Amniotic epithelial cell (primary cell): ENCODE measurements at regions not wholly inside any gene's neighbourhood (a gene's known extent, or its start where the extent isn't known, plus 50 kb on each side); places are given as distances from the start of the nearest gene placed in this dataset.

Experiments
- DNase-seq: peaks from one replicate; pipeline ENCODE4 v3.0.0-alpha.2; 2010; ENCODE audit warnings: low read depth

DNA sequence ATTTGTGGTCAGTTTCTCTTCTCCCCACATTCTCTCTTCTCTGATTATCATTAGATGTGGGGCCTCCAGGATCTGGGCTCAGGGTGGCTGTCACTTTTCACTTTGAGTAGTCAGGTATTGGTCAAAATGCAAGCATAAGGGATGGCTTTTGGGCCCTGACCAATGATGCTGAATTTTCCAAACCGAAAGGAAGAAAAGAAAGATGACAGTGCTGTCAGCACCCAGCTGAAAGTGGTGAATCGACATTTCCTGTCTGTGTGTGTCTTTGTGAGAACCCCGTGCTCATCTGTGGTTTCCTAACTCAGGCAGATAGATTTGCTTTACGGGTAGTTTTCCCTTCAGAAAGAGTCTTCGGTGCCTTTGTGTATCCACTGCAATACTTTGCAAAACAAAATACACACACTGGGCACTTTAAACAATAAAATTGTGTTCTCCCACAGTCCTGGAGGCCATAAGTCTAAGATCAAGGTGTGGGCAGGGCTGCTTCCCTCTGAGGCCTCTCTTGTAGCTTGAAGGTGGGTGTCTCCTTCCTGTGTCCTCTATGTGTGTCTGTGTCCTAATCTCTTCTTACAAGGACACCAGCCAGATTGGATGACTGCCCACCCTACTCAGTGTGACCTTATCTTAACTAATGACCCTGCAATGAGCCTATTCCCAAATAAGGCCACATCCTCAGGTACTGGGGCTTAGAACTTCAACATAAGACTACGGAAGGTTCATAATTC lies 274.8 kb upstream of the AJAP1 start:
- no peak for DNase-seq

DNA sequence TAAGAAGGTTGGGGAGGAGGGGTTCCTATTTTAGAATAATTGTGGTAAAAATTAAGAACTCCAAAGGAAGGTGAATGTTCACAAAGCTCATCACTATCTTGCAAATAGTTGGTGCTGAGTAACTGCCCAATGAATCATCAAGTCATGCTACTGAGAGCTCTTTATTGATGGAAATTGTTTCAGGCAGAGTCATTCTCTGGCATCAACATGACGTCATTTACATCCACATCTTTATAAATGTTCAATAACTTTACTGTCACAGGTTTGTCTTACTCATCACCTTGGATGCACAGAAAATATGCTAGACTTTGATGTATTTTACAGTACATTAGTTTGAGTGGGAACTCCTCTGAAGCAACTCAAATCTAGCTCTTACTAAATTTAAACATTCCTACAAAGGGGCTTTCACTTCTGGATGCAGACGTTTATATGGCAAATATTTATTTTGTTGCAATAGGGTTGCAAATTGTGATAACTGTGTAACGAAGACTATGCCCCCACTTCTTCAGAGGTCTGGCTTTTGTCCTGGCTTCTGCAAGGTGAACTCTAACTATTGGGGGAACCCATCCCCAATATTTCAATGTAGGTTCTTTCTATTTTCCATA lies 273.7 kb upstream of the AJAP1 start:
- peak; percentile 7 for DNase-seq

DNA sequence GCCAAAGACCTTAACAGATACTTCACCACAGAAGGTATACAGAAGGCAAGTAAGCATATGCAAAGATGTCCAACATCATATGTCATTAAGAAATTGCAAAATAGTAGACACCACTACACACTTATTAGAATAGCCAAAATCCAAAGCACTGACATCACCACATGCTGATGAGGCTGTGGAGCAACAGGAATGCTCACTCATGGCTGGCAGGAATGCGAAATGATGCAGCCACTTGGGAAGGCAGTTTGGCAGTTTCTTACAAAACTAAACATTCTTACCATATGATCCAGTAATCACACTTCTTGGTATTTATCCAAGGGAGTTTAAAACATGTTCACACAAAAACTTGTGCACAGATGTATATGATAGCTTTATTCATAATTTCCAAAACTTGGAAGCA lies 261.2 kb upstream of the AJAP1 start:
- DNase-seq: no peak

DNA sequence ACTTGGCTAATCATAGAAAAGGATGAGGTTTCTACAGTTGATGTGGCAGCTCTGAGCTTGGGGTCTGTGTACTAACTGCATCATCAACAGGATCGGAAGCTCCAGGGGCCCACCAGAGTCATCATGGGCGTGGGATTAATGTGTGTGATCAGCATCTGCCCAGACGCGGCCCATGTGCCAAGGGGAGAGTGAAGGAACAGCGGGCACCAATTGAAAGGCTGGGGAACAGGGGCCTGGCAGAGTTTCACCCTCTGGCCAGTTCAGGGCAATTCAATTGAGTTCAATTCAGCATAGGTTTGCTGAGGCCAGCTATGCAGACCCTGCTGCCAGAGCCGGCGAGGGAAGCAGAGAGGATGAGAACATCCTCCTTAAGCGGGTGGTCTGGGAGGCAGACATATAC lies 260.0 kb upstream of the AJAP1 start:
- no peak for DNase-seq

DNA sequence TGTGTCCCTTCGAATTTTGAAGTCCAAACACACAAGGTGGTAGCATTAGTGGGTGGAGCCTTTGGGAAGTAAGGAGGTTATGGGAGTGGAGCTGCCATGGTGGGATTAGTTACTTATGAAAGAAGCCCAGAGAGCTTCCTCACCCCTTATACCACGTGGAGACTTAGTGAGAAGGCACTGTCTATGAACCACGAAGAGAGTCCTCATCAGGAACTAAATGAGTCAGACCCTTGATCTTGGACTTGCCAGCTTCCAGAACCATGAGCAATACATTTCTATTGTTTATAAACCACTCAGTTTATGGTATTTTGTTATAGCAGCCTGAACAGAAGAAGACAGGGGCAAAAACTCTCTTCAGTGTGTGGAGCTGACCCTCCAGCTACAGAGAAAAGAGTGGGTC lies 259.3 kb upstream of the AJAP1 start:
- no peak for DNase-seq

DNA sequence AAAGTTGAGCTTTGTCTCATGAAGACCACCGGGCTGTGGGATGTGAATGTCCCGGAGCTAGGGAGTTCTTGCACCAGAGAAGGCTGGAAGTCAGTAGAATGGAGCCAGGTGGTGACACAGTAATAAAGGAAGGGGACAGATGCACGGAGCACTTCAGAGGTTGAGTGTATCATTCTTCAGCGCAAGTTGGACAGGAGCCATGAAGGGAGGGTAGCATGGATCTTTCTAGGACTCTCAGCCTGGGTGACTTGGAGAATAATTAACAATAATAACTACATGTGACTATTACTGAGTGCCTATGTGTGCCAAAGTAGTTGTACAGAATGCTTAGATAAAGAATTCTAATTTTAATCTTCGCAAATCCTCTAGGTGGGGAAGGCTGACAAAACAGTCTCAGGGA lies 258.7 kb upstream of the AJAP1 start:
- no peak for DNase-seq

DNA sequence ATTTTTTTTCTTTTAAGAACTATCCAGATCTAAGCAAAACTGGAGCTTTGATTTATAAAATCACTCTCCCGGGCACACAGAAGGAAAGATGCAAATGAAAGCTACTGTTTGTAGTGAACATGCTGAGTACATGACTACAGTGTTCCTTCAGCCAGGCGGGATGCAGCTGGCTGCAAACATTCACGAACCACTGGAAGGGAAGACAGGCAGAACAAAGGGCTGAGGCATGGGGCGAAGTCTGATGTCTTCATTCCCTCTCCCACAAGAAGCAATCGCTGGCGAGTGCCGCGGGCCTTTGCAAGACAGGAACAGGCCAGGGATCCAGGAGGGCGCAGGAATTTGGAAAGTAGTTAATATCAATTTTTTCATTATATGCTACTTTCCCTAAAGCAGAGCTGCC lies 257.9 kb upstream of the AJAP1 start:
- DNase-seq: no peak

DNA sequence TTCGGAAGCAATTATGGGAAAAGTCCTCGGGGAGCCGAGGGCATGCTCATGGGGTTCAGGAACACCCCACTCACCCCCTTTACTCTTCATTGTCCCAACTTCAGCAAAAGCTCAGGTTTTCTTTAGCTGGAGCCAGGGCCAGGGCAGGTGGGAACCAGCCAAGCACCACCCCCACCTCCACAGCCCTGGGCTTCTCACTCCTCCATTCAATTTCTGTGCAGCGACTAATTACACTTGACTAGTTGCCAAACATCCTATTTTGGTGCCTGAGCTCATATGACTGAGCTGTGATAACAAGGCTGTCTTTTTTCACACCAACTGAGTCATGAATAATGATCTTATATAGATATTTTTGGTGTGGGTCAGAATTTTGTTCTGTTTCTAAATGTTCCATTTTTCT lies 257.2 kb upstream of the AJAP1 start:
- DNase-seq: no peak

DNA sequence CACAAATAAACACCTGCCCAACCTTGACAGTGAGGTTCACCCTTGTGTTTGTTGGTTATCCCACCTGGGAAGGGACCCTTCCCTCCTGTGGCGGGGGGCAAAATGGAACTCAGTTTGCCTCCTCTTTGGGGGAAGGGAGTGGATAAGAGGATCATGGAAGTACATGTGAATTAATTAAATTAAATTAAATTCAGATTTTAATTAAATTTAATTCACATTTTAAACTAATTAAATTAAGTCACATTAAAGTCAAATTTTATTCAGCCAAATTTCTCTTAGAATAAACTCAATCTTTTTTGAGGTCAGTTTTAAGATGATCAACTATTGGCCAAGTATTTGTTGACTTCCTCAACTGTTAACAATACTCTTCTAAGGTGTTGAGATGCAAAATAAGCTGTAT lies 252.4 kb upstream of the AJAP1 start:
- DNase-seq: no peak

DNA sequence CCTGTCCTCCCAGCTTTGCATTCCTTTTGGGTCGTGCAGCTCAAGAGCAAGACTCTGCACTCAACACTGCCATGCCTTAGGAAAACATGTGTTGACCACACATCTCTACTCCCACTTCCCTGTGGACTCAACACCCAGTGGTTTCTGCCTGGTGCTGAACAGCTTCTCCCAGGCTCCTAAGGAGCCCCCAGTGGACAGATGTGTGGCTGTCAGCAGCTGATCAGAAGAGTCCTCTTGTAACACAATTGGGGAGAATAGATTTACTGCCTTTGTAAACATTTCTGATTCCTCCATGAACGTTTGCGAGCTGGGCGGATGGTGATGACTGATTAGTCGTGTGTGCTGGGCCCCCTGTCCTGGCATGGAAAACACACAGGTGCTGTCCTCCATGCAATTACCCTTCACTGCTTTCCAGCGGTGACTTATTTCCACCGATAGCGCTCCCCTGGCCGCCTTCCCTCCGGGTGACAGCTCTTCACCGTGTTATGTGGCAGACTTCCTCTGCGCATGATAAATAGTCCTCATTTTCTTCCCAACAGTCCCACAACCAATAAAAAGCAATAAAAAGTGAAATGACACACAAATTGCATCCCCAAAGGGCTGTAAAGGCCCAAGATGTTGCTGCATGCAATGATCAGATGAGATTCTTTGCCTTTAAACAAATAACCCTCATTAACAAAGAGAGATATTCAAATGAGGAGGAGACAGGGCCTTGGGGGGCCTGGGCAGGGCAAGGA lies 249.4 kb upstream of the AJAP1 start:
- no peak for DNase-seq

DNA sequence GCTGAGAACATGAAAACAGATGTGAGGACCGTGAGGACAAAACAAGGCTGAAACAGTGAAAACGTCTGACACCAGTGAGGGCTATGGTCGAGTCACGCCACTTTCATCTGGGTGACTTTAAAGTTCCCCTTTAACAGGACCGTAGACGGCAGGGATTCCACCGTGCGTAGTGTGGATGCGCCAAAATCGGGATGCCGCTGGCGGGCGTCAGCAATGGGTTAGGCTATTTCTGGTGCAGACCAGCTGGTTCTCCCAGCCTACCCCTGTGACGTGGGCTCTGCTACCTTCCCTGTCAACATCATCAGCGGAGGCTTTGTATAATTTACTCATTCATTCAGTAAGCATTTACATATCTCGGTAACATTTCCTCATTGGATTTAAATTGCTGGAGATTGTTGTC lies 246.6 kb upstream of the AJAP1 start:
- DNase-seq: no peak

DNA sequence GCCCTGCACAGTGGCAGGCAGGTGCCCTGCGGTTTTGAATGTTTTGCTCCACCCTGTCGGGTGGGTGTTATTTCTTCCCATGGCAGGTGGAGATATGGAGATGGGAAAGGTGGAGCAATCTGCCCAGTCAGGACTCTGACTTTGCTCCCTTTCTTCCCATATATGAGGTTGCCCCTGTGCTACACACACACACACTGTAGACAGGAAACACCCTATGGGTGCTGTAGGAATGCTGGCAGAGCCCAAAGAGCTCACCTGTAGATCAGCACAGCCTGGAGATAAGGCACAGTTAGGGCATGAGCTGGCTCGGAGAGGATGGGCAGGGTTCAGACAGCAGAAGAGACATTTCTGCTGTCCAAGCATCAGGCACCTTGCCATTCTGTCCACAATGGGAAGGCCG lies 246.0 kb upstream of the AJAP1 start:
- DNase-seq: no peak

DNA sequence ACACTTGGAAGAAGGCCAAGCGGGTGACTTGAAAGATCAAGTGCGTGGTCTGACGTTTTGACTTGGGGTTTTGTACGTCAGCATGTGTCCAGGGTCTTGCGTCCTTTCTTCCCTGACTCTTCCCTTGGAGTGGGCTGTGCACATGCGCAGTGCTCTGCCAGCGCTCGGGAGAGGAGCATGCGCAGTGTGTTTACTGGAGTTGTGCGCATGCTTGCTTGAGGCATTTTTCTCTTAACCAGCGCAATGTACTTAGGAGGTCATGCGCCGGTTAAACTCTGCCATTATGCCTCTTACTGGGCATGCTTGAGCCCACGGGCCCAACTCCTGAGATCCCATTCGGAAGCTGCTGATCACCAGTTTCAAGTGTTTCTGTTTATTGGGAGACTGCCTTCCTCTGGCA lies 242.5 kb upstream of the AJAP1 start:
- no peak for DNase-seq

DNA sequence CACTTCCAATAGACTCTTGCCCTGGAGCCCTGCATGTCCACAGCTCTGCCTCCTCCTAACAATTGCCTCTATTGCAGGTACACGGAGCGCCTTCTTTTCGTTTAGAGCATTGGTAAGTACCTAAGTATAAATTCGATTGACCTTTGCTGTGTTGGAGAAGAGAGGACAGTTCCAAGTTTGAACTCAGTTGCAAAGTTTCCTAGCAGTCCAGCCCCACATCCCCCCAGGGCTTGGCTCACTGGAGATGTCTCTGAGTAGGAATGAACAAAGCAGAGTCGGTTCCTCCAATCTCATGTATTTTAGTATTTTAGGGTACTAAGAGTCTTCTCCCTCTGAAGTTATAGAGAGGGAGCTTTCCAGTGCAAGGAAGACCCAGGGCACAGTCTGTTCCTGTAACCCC lies 238.9 kb upstream of the AJAP1 start:
- DNase-seq: no peak

DNA sequence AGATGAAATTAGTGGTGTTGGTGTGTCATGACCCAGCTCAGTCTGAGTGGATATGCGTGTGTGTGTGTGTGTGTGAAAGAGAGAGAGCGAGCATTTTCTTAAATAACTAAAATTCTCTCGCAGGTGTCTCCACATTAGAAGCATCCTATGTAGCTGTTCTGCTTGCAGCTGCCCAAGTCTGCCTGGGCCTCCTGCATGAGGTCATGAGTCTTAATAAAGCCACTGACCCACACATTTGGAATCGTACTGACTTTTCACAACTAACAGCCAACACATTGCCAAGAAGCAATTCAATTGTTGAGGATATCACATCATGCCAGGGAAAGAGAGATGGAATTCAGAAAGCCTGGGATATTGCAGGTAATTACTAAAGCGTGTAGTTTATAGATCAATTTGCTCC lies 238.2 kb upstream of the AJAP1 start:
- no peak for DNase-seq

DNA sequence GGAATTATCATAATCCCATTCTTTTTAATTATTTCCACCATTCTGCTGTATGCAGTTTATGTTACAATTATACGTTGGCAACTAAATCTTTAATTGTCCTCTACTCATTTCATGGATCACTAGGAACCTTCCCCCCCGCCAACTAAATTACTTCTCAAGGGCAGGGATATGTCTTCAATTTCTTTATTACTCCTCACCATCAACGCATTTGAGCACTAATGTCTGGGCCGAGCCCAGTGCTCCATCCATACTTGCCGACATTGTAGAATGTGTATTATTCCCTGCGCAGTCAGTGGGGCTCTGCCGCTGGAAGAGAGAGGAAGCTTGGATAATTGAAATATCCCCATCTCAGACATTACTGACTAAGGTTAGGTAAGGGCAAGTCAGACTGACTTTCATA lies 236.4 kb upstream of the AJAP1 start:
- DNase-seq: no peak

DNA sequence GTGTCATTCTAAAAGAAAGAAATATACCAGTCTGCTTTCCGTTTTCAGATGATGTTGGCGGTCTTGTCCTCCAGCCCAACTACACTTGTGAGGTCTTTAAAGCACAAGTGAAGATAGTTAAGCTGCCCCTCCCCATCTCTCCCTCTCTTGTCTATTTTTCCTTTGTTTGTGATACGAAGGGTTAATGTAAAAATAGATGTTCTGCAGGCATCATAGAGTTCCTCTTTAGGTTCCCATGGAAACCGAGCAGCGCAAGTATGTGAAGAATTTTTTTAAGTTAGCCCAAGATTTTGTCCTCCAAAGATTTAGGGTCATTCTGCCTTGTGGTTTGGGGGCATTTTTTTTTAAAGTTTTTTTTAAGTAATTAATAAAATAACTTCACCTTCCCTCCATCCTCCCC lies 232.4 kb upstream of the AJAP1 start:
- DNase-seq: no peak

DNA sequence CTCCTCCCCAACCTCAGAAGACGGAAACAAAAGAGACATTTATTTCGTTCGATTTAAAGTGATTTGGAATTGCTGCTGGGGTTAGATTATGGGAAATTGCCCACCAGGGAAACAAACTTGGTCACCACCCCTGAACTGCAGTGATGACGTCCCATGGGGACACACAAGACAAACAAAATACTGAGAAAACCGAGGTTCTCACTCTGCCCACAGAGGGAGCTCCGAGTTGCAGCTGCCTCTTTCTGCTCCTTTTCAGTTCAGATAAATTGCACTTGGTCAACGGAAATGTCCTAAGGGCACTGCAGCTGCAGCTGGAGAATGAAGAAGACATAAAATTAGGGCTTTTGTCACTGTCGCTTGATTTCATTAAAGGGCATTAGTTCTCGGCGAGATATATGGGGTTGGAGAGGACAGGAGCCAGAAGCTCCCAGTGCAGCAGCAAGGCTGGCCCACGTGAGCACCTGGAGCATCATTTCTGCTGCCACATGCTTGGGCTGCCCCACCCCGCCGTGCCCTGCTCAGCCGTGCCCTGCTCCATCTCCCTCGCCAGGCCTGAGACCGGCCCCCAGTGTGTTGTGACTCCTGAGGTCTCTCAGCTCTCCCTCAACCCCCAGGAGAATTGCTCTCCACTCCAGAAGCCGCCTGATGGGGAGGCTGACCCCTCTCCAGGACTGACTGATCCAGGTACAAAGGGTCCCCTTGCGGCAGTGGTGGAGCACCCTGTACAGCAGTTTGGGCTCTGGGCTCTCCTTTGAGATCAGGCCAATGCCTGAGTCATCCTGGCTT lies 231.7 kb upstream of the AJAP1 start:
- no peak for DNase-seq

DNA sequence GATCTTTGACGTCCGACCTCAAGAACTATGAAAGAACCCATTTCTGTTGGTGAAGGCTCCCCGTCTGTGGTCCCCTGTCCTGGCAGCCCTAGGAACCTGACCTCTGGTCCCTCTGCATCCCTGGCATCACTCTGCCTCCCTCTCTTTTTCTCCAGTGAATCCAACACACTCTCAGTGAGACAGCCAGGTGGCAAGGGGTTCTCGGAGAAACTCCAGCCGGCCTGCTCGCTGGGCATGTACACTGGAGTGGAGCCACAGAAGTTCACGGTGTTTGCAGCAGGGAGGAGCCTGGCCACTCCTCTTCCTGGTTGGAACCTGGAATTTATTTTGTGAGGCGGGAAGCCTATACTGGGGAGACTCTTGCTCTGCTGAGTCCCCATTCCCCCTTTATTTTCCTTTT lies 230.2 kb upstream of the AJAP1 start:
- DNase-seq: no peak

DNA sequence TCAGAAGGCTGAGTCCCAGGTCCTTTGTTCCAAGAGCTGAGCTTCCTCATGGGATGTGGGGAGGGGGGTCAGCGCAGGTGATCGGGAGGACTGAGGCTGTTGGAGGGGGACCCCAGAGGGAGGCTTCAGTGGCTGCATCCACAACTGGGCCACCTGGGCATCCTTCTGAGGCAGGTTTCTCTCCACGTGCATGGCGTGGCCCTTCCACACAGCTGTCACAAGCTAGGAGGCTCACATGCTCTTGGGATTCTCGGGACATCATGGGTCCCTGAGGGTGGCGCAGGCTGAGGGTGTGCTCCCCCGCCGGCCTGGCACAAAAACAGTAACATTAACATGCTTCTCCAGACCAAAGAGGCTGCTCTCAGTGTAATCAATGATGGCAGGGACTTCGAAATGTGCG lies 229.6 kb upstream of the AJAP1 start:
- DNase-seq: no peak

DNA sequence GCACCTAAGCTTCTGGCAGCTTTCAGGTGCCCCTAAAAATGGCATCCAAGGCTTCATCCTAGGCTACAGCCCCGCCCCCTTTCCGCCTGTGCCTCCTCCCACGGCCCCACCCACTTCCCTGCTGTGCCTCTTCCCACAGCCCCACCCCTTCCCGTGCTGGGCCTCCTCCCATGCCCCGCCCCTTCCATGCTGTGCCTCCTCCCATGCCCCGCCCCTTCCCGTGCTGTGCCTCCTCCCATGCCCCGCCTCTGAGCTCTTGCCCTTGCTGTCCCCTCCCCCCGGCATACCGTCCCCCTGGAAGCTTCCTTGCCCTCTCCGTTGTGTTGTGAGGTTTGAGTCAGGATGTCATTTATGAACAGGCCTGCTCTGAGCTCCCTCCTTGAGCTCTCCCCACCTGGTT lies 228.5 kb upstream of the AJAP1 start:
- no peak for DNase-seq

DNA sequence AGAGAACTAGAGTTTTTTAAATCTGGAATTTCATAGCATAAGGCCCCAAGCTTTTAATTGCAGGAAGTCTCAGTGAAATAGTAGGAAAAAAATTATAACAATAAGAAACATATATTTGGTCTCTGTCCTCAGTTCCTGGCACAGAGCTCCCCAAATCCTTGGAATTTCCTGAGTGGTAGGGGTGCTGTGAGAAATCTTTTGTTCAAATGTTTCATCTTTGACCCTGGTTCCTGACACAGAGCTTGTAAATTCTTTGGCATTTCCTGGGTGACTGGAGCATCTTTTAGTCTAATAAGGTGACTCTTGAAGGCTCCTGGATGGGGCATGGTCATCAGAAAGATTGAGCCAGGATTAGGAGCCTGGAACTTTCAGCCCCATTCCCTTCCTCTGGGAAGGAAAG lies 225.7 kb upstream of the AJAP1 start:
- DNase-seq: no peak
